Activated T-helper 1 cell treated with Interleukin-2 at 50 U/mL for 16 hours (primary cell): ENCODE measurements at regions not wholly inside any gene's neighbourhood (a gene's known extent, or its start where the extent isn't known, plus 50 kb on each side); places are given as distances from the start of the nearest gene placed in this dataset.

Source experiments
- DNase-seq: peaks from one replicate; pipeline ENCODE4 v3.0.0-alpha.2; 2020; ENCODE audit warnings: low read depth

- no peak for DNase-seq
Measured at GRCh38 chr4:140277576-140277975, 95.9 kb upstream of the SCOC start.

DNA sequence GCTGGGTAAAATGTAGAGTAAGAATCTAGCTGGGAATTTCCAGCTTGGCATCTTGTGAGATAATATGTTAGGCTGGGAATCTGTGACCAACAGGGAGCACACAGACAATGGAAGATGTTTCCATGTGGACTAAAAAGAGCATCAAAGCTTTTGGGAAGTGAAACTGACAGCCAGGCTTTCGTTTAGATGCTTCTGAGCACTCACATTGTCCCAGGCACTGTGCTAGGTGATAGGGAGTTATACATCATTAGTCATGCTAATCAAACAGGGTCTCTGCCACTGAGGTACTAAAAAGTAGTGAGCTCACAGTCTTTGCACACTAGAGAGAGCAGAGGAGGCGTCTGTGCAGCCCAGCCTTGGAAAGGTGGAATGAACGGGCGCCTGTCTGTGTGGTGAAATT lies 101.9 kb upstream of the SCOC start:
- DNase-seq: no peak

DNA sequence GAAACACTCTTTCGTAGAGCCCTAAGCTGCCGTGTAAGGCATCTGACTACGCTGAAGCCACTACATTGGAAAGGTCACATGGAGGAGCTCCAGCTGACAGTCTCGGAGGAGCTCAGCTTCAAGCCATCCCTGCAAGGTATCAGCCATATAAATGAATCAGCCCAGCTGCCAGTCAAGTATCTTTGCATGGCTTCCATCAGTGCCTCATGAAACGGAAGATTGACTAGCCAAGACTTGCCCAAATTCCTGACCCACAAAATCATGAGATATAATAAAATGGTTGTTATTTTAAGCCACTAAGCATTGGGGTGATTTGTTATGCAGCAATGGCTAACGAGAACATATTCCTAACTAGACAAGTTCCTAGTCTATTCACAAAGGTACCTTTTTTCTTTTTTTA lies 104.1 kb upstream of the SCOC start:
- no peak for DNase-seq

- DNase-seq: no peak
Measured at GRCh38 chr4:140268186-140268841, 105.1 kb upstream of the SCOC start.

DNA sequence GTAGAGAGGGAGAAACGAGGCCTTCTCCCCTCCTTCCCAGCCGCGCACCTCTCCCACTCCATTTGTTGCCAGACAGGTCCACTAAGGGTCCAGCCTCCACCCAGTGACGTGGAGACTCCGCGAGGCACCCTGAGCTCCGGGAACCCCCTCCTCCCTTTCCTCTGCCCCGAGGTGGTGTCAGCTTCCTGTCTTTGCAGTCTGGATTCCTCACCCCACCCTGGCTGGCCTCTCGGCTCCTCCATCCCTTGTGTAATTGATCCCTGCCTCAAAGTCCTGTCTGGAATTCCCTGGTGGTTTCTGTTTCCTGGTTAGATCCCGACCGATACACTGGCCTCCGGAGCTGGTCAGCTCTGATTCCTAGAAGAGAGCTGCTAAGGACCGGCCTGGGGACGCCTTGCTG lies 105.9 kb upstream of the SCOC start:
- no peak for DNase-seq

DNA sequence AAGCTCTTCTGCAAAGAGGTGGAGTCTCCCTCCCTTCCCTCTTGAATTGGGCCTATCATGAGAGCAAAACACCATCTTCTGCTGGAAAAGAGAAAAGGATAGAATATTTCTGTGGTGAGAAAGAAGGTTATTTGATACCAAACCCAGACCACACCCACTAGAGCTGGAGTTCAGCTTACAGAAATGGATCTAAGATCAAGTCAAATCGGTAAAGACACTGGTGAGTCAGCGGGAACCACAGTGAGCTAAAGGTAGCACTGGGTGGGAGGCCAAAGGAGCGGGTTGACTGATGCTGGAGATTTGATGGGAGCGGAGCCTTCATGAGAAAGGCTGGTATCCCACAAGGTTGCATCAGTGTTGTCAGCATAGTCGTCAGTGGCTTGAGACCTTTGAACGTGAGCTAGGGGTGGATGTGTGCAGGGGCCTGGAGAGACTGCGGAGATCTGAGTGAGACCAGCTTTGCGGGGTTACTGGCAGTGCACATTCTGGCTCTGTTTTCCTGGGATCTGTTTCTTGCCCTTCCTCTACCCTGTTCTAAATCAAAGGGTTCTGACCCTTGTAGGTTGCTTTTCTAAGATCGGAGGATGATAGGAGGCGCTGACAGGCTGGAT lies 106.4 kb upstream of the SCOC start:
- DNase-seq: no peak

DNA sequence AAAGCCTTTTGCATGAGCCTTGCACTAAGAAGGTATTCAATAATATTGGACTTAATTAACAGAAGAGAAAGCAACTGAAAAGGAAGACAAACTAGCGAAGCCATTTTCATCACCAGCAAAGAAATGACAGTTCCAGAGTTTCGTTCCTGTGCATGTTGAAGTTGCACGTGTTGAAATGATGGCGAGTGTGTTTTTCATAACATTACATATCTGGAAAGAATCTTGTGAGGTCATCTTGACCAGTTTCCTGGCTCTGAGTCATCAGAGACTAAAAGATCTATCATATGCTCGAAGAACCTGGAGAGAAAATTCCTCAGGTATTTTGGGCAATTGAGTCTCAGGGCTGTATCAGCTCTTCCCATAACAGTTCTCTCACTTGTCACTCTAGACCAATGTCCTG lies 106.2 kb upstream of the MAML3 start:
- no peak for DNase-seq

GRCh38 chr4:140258476-140258875 lies 104.5 kb upstream of the MAML3 start:
- DNase-seq: no peak

GRCh38 chr4:140257461-140258305 lies 103.7 kb upstream of the MAML3 start:
- DNase-seq: no peak

DNA sequence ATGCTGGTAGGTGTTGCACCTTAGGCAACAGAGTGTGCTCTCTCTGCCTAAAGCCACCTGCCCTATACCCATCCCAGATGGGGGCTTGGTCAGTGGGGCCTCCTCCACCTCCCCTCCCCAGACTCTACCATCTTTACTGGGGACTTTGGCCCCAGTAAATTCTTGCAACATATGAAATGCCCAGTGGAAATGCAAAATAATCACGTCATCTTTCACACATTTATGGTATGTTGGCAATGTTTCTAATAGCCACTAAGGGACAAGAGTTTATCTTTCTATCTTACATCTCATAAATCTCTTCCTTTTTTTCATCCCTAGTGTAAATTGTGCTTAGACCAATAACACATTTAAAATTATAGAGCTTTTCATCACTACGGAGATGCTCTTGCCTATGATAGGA lies 103.0 kb upstream of the MAML3 start:
- DNase-seq: no peak

GRCh38 chr4:140256335-140256734 lies 102.4 kb upstream of the MAML3 start:
- no peak for DNase-seq

- DNase-seq: no peak
Measured at GRCh38 chr4:140255927-140256326, 101.9 kb upstream of the MAML3 start.

DNA sequence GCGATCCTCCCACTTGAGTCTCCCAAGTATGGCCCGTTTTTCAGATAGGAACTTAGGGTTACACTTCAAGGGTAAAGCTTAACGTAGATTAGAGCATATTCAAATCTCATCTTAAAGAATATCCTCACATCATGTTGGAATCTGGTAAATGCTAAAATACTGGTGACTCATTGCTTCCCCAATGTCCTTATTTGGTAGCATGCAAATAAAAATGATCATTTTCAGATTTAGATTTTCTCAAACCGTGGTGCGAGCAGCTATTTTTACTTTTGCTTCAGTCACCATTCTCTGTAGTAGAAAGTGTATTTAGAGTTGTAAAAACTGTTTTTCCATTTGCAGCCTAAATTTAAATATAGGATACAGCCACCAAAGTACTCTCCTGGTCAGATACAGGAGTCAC lies 101.5 kb upstream of the MAML3 start:
- no peak for DNase-seq

- no peak for DNase-seq
Measured at GRCh38 chr4:140254651-140255299, 100.8 kb upstream of the MAML3 start.

DNA sequence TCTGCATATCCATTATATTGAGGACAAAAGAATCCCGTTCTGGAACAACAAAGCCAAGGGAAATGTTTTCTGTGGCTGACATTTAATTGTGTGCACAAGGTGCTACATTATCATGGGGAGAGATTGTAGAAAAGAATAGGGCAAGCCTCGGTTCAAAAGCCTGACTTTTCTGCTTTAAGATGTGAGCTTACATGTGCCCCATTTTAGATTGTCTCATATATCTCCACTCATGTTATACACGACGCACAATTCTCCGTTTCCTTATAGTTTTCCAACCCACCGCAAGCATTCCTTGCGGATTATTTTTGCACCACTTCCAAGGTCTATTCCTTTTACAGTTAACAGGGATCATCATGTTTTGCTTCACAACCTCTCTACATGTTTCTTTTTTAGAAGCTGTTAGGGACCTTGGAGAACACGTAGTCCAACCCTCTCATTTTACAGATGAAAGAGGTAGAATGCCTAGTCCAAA lies 99.6 kb upstream of the MAML3 start:
- DNase-seq: no peak

DNA sequence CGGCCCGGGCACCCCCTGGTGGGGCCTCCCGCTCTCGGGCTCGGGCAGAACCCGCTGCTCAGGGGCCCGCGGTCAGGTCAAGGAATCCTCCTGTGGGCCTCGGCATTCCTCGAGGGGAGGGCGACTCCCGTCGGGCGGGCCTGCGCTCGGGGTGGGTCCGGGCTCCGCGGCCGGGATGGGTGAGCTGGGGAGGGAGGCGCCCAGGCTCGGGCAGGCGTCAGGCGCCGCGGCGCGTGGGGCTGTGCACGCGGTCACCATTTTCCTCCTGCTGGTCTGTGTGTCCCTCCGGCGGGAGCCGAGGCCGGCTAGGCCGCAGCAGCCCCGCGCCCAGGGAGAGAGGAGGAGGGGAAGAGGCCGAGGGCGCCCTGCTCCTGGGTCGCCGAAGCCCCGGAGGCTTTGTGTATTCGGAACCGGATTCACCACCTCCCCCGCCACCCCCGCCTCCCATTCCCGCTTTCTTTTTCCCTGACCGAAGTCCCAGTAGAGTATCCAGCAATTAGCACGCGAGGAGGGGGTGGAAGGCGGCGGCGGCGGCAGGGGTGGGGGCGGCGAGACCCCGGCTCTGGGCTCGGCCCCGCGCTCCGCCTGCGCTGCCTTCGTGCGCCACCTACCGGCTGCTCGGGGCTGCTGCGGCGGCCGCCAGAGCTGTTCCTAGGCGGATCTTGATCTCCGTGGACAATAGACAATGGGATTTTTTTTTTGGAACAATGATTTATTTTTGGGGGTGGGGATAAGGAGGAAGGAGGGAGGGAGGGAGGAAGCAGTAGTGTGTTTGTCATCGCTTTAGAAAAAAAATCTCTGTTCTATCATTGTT lies 99.0 kb upstream of the MAML3 start:
- peak; percentile 35 for DNase-seq

DNA sequence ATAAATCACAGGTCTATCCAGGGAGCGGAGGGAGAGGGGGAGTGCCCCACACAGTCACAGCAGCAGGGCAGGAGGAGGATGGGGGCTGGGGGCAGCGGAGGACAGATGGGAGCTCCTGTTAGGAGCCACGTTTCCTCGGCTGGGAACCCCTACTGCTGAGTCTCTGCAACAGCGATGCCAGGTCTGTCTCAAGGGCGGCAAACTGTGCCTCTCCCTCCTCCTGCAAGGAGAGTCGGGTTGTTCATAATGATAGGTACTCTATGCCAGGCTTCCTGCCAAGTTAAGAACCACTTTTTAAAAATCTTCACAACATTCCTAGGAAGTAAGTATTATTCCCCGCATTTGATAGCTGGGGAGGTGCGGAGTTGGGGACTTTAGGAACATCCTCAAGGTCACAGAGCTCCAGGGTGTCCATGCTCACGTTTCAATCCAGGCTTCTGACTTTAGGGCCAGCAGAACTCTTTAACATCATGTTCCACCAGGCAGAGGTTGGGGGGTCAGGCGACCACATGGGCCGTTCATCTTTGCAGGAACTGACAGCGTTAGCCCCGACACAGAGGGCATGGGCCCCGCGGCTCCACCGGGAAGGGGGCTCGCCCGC lies 98.3 kb upstream of the MAML3 start:
- DNase-seq: no peak

- no peak for DNase-seq
Measured at GRCh38 chr4:140251571-140251970, 97.6 kb upstream of the MAML3 start.

DNA sequence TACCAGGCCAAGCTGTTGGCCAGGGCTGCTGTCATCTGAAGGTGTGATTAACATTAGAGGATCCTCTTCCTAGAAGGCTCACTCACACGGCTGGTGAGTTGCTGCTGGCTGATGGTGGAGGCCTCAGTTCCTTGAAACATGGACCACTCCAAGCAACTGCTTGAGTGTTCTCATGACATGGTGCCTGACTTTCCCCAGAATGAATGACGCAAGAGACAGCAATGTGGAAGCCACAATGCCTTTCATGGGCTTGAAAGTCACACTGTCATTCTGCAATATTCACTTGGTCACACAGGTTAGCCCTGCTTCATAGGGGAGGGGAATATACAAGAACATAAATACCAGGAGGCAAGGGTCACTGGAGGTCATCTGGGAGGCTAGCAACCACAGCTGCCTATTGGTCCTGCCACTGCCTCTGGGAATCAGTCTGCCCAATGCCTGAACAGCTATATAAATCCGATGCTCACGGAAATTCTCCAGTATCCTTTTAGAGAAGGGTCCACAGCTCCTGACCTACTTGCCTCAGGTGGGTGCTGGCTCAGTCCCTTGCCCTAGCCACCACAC lies 97.1 kb upstream of the MAML3 start:
- no peak for DNase-seq

- DNase-seq: no peak
Measured at GRCh38 chr4:140249351-140249750, 95.4 kb upstream of the MAML3 start.

DNA sequence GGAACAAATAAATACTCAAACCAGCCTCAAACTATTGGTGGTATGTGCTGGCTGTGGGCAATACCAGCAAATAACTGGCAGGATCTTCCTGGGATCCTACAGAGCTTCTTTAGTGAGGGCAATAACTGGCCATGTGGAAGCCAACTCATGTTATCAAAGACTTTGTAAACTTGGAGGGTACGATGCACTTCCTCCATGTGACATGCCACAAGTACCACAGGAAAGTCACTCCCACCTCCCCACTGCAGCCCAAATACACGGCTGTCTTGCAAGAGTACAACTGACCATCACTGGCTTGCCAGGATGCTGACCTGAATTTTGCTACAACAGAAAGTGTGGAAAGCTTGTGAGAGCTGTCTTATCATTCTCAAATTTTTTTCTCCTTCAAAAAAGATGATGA lies 93.3 kb upstream of the MAML3 start:
- no peak for DNase-seq
